ENCODE measurements at regions not wholly inside any gene's neighbourhood (a gene's known extent, or its start where the extent isn't known, plus 50 kb on each side); places are given as distances from the start of the nearest gene placed in this dataset.
"Not testable (repeated sequence)": the region's sequence is repeated elsewhere in the genome, so short reads cannot be mapped to it uniquely, and the experiment has no call there.

DNA sequence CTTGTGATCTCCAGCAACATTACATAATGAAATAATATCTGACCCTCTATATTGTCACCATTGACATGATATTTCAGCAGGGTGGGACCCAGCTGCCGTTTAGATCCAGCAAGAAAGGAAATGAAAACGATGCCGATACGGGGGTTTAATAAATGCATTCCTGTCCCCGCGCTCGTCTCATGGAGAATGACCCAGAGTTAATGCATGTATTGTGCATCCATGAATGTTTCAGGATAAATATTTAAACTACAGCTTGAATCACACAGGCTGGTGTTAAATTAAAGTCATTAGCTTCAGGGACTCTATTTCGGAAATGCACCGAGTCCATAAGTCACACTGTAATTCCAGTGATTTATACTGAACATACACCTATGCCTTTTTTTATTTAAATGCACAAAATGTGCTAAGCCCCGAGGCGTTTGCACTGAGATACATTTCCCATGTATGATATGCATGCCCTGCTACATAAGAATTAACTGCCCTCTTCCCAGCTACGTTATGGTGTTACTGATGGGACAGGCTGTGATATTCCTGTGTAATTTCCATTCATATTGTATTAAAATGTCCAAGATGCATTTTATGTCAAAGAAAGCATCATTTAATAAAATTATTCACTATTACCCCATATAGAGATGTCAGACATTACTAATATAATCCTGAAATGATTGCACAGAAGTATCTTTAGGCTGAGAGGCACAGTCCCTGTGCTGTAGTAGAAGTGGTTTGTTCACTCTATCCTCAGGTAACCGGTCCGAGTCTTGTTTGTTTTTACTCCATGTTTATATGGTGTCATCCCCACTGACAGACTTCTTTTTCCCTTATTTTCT lies 109.3 kb upstream of the ZNF516 start:
- DNase-seq (ENCODE audit: low read depth): no peak

DNA sequence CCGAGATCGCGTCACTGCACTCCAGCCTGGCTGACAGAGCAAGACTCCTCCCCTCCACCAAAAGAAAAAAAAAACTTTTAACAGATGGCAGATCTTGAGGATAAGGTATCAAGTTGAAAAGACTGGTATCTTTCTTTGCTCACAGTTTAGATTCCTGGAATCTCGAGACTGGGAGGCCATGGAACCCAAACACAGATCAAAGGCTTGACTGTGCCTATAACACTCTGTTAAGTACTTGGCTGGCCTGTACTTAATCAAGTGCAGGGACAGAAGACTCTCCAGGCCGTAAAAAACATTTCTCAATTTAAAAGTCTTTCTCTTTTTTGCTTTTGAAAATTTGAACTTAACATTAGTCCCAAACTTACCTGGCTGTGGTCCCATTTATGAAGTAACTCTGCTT lies 107.1 kb upstream of the ZNF516 start:
- no peak for DNase-seq (ENCODE audit: low read depth)

DNA sequence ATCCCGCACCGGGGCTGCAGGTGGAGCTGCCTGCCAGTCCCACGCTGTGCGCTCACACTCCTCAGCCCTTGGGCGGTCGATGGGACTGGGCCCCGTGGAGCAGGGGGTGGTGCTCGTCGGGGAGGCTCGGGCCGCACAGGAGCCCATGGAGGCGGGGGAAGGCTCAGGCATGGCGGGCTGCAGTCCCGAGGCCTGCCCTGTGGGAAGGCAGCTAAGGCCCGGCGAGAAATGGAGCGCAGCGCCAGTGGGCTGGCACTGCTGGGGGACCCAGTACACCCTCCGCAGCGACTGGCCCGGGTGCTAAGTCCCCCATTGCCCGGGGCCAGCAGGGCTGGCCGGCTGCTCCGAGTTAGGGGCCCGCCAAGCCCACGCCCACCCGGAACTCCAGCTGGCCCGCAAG lies 105.0 kb upstream of the ZNF516 start:
- DNase-seq (ENCODE audit: low read depth): not testable (repeated sequence)

DNA sequence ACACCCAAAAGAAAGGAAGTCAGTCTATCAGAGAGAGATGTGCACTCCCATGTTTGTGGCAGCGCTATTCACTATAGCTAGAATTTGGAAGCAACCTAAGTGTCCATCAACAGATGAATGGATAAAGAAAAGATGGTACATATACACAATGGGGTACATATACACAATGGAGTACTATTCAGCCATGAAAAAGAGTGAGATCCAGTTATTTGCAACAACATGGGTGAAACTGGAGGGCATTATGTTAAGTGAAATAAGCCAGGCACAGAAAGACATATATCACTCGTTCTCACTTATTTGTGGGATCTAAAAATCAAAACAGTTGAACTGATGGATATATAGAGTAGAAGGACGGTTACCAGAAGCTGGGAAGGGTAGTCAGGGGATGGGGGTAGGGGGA lies 99.9 kb upstream of the ZNF516 start:
- DNase-seq (ENCODE audit: low read depth): no peak

DNA sequence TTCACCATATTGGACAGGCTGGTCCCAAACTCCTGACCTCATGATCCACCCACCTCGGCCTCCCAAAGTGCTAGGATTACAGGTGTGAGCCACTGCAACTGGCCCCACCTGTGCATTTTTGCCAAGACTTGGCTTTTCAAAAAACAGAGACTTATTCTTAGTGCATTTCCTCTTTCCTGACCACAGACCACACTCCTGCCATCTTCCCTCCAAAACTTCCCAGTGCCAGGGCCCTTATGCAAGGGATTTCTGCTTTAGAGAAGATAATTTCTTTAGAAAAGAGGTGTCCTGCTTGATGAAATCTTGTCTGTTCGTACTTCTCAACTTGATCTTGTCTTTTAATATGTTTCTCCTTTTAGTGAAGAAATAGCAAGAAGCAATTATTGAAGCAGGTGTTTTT lies 98.8 kb upstream of the ZNF516 start:
- no peak for DNase-seq (ENCODE audit: low read depth)

DNA sequence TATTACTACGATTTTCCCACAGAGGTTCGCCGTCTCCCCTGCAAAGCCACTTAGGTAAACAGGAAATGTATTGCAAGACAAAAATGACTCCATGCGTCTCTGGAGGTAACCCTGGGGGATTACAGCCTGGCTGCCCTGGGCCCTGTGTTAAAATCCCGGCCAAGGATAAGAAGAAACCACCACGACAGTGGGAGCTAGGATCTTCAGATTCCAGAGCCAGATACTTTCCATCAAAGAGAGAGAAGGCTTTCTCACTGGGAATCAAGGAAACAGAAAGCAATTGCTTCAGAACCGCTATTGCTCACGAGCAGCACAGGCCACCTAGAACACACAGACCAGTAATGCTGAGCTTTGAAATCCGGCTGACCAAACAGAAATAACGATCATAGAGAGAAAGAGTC lies 97.9 kb upstream of the ZNF516 start:
- DNase-seq (ENCODE audit: low read depth): no peak

DNA sequence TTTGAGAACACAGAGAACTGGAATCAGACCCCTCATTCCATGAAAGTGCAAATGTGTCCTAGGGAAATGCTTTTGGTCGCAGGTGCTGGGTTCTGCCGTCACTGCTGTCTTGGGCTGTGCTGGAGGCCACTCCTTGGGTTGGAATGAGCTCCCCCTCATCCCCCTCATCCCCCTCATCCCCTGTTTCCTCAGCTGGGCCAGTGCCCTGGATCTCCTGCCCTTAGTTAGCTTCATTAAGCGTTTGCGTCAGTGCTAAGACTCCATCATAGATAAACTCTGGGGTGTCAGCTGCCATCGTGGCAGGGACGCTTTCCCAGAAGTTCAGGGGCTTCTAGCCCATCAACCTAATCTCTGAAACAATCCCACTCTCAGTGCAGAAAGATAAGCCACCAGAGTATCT lies 97.1 kb upstream of the ZNF516 start:
- DNase-seq (ENCODE audit: low read depth): no peak

DNA sequence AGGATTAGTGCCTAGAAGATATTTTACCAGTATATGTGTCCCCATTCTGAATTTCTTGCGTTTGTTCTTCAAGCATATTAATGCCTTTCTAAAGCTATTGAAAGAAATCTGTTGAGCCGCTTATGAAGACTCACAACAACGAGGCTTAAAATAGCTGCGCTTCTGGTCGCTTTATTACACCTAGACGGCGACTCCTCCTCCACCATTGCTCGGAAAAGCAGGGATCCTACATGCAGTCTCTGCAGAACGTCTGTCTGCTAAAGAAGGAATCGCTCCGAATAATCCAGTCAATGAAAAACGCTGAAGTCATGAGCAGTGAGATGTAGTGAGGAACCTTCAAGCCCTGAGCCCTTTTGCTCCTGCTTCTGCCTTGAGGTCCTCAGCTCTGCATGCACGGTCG lies 94.8 kb upstream of the ZNF516 start:
- no peak for DNase-seq (ENCODE audit: low read depth)

DNA sequence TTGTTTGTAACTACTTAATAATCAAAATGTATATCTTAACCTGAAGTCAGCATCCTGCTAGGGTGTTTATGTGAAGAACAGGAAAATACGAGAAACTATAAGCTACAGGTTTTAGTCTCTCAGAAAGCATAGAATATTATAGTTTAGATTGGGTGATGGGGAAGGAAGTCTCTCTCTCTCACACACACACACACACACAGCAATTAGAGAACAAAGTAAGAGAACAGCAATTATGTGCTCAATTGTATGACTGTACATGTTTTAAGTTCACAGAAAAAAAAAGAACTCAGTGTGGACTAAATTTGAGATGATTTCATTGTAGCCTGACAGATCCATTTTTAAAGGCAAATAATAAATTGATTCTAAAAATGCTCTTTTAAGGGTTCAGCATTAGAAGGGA lies 94.3 kb upstream of the ZNF516 start:
- no peak for DNase-seq (ENCODE audit: low read depth)

DNA sequence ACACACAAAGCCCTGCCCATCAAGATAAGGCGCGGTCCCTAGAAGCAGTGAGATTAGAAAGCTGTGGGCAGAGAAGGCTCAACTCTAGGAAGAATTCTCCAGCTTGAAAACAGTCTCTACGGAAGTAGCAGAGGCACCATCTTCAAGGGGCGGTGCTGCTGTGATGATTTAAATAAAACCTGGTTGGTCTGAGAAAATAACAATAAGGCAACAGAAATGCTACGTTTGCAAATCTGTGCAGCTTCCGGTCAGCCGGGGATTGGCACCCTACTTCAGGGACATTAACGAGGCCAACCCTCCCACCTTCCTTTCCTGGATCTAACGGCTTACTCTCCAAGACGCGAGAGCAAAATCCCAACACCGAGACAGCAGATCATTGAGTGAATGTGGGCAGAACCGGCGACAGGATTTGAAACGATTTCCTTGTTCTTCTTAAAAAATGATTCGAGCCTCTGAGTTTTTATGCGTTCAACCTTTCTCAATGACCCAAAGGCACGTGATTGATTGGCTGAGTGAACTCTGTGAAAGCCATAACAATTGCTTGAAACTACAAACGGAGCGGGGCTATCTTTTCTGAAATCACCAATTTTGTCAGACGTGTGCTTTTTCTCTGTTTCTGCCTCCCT lies 93.7 kb upstream of the ZNF516 start:
- peak; percentile 7 for DNase-seq (ENCODE audit: low read depth)

DNA sequence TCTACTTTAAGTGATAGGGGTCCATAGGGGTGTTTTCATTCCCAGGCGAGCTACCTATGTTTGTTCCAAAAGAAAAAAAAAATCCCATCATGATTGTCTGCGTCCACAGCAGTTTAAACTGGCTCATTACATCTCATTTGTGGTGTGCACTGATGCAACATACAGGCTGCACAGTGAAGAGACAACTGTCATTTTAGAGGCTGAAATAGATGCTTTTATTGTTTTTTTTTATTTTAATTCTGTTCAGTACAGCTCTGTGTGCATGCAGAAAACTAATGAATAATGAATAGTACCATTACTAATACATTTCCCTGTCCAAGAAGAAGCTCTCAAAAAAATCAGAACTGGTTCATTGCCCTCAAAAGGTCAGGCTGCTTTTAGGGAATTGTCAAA lies 92.8 kb upstream of the ZNF516 start:
- DNase-seq (ENCODE audit: low read depth): no peak

DNA sequence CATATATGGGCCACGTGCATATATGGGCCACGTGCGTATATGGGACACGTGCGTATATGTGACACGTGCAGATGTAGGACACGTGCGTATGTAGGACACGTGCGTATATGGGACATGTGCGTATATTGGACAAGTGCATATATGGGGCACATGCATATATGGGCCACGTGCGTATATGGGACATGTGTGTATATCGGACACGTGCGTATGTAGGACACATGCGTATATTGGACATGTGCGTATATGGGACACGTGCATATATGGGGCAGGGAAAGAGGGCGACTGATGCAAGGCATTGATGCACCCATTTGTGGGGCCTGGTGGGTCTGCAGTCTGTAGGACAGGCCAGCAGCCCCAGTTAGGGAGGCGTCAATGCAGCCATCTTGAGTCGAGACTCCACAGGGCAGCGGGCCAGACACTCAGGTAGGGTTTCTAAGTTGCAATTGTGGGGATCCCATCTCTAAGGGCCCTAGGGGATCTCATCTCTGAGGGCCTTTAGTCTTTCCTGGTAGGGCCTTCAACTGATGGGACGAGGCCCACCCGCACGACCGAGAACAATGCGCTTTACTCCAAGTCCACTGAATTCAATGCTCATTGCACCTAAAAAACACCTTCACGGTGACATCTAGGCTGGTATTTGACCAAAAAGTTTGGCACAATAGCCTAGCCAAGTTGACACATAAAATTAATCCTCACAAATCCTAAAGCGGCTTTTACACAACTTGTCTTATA lies 92.3 kb upstream of the ZNF516 start:
- DNase-seq (ENCODE audit: low read depth): no peak

DNA sequence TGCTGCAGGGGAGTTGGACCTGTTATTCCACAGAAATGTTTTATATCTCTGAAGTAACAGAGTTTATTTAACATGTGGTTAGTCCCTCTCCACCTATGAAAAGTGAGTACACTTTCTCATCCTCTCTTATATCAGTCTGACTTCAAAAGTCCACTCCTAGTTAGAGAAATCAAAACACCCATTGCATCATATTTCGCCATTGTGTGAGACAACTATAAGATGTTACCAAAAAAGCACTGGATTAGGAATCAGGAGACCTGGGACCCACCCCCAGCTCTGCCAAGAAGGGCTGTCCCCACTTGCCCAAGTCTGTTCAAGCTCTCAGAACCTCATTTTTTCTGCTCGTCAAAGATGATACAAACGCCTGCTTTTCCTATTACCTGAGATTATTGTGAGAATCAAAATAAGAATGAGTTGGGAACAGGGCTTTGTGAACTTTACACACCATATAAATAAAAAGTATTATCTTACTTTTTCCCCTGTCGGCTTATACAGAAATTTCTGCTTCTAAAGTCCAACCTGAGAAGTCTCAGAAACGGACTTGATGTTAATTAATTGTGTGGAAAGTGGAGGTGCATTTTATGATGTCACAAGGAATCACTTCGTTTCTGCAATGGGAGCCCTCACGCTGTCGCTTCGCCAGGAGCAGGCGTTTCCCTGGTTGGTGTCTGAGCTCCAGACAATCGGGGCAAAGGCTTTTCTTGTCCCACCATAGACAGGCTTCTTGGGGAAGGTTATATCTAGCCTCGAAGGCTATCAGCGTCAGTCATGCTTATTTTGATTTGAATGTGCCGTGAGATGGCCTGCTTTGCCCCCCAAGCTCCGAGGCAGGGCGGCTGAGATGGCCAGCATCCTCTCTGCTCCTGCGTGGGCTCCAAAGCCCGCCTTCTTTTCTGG lies 89.6 kb upstream of the ZNF516 start:
- no peak for DNase-seq (ENCODE audit: low read depth)

DNA sequence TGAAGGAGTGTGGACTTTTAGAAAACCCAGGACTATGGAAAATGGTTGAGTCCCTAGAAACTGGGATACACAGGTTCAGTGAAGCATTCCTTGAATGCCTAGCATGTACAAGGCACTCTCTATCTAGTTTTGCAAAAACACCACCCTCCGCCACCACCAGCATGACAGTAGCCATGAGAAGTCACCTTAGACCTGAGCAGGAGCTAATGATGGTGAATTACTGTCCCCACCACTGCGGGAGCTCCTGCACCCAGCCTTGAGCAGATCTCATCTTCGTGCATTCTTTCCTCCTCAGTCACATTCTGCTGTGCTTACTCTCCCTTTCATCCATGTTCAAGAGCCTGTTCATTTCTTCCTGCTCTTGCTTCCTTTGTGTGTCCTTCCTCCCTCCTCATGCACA lies 86.2 kb upstream of the ZNF516 start:
- no peak for DNase-seq (ENCODE audit: low read depth)

DNA sequence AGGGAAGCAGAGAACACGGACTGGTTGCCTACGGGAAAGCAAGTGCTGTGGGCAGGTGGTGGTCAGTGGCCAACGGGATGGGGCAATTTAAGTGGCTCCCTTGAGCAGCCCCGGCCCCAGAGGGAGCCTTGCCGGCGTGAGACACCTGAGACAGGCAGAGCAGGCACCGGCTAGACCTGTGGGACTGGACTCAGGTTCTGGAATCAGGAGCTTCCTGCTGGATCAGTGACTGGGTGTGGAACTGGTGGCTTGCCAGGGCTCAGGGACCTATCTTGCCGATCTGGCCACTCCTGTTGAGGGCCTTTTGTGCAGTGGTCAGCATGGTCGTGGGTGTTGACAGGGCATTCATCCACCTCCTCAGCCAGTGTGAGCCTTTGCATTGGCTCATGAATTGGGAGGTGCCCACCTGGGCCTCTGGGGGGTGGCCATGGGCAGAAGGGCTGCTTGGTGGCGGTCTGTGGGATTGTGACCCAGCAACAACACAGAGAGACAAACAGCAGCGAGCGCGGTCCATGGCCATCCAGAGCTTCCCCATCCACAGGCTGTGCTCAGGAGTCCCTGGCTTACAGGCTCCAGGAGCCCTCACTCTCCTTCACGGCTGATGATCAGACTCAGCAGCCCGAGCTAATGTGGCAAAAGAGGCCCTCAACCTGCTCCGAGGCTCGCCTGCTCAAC lies 85.4 kb upstream of the ZNF516 start:
- no peak for DNase-seq (ENCODE audit: low read depth)

DNA sequence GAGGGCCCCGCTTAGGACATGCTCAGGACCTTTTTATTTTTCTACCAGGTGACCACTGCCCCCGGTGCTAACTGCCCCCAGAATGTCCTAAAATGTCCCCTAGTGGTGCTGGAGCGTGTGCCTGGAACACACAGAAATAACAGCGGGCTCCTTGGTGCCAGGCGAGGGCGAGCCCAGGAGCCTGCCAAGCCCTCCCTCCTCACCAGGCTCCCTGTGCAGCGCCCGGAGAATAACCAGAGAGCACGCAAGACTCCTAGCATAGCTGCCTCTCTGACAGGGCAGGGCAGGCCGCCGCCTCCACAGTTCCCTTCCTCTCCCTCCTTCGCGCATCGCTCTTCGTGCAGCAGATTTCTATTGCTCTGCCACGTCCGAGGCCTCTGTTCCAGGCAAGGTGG lies 84.3 kb upstream of the ZNF516 start:
- no peak for DNase-seq (ENCODE audit: low read depth)

DNA sequence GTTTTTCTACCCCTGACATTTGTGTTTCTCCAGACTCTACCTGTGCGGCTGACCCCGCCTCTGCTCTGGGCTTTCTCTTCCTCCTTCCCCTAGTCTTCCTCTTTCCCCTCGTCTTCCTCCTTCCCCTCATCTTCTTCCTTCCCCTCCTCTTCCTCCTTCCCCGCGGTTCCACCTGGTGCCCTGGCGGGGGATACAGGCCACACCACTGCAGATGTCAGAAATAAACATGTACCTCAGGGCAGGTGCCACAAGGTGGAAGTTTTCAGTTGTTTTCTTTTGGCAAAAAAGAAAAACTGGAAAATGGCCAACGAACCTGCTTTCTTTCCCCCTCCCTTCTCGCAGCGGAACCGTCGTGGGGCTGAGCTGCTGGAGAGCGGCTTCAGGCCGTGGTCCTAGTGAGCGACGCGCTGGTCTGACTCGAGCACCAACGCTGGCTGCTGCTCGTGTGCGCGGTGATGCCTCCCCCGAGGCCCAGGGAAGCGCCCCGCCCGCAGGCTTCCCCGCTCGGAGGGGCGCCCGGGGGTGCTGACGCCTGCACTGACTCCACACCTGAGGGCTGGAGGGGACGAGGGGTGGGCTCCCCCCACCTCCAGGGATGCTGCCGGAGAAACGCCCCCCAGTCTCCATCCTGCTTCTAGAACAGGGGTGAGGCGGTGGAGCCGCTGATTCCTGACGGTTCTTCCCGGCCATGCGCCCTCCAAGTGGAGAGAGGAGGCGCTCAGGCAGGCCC lies 83.7 kb upstream of the ZNF516 start:
- DNase-seq (ENCODE audit: low read depth): no peak

DNA sequence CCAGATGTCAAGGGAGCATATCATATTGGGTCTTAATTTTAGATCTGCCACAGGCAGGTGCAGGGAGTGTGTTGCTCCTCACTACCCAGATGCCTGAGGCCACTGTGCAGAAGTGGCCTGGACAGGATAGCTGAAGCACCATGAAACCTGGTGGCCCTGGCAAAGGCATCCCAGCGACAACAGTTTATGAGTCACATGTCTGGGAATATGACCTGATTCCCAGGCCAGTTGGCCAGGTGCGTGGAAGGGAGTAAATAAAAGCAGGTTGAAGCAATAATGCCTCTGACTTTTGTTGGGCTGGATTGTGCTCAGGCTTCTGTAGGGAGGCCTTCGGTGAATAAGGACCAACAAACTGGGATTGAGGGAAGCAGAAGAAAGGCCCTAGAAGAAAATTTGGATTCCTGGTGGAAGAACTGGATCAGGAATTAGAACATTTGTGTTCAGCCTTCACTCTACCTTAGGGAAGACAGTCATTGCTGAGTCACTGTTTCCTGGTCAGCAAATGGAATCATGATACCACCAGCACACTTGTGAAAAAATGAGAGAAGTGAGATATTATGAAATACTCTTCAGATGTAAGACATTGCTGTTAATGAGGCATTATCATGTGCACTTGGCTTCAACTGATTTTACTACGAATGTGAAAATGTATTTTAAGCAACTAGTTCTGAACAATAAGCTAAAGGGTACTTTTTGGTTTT lies 78.4 kb upstream of the ZNF516 start:
- no peak for DNase-seq (ENCODE audit: low read depth)

DNA sequence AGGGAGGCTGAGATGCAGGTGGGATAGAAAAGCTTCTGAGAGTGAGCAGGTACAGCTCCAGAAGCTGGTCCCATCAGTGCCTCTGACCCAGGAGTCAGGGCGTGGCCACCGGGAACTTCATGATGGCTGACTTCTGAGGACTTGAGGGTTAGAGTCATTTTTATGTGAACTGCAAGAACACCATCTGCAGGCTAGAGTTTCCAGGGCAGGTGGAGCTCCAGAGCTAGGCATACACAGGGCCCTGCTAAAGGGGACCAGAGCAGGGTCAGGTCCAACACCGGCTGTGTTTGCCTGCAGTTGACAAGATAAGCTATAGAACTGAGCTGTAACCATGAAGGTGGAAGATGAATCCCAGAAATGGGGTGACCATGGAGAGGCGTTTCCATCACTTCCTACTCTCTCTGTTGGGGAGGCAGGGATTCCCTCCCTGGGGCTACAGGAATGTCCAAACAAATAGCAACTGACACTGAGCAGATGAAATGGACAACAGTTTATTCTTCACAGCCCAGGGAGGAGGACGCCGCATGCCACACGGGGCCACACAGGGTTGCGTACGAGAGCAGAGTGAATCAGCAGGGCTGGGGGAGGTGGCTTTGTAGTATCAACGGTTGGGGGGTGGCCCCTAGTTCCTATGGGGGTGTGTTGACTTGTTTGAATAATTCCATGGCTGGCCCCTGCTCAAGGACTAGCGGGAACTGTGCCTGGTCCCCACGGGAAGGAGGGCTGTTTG lies 77.6 kb upstream of the ZNF516 start:
- DNase-seq (ENCODE audit: low read depth): no peak

DNA sequence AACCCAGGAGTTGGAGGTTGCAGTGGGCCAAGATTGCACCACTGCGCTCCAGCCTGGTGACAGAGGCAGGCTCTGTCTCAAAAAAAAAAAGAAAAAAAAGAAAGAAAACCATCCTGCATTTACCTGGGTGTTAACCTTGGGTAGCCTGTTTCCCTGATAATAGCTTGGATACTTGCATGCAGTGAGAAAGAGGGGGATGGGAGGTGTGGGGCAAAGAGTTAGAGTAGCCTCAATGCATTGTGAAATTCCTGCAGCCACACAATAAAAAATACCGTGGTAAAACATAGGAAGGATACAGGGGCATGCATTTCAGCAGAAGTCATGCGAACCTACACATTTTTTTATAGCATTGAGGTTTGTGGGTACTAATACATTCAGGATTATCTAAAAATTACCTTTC lies 76.6 kb upstream of the ZNF516 start:
- DNase-seq (ENCODE audit: low read depth): no peak

All from CMK (cell line).